Endometrium (tissue), 2 donors: ENCODE measurements at regions not wholly inside any gene's neighbourhood (a gene's known extent, or its start where the extent isn't known, plus 50 kb on each side); places are given as distances from the start of the nearest gene placed in this dataset.

Experiments
- FAIRE-seq: peaks from 2 replicates; lab custom pipeline; 2012; peaks lifted over from hg19 to GRCh38; lab: Jason Lieb, UNC
- donor health status: control.
- donor health status: control.

GRCh38 chr4:135210341-135210740, 1008.8 kb upstream of the PABPC4L start:
- FAIRE-seq = no peak

DNA sequence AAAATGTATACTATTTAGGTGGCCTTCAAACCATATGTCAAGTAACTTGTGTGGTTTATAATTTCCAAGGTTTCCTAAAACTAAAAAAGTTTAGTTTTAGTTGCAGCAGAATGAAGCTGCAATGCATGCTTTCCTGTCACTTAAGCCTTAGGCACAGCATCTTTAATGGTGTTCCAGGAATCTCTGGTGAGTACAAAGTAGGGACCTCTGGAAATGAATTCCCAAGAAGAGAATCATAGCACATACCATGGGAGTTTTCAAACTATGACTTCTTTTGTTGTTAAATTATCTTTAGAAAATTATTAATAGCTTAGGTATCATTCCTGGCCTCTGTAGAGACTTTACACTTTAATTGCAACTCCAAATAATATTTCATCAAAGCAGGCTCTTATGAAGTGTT, 1005.9 kb upstream of the PABPC4L start:
- no peak for FAIRE-seq

- FAIRE-seq = no peak
Observed at GRCh38 chr4:135204311-135204710, 1002.7 kb upstream of the PABPC4L start.

- FAIRE-seq = no peak
Observed at GRCh38 chr4:135201081-135201480, 999.5 kb upstream of the PABPC4L start.

GRCh38 chr4:135197641-135198040, 996.1 kb upstream of the PABPC4L start:
- FAIRE-seq = no peak

GRCh38 chr4:135194477-135194876, 992.9 kb upstream of the PABPC4L start:
- FAIRE-seq = no peak

DNA sequence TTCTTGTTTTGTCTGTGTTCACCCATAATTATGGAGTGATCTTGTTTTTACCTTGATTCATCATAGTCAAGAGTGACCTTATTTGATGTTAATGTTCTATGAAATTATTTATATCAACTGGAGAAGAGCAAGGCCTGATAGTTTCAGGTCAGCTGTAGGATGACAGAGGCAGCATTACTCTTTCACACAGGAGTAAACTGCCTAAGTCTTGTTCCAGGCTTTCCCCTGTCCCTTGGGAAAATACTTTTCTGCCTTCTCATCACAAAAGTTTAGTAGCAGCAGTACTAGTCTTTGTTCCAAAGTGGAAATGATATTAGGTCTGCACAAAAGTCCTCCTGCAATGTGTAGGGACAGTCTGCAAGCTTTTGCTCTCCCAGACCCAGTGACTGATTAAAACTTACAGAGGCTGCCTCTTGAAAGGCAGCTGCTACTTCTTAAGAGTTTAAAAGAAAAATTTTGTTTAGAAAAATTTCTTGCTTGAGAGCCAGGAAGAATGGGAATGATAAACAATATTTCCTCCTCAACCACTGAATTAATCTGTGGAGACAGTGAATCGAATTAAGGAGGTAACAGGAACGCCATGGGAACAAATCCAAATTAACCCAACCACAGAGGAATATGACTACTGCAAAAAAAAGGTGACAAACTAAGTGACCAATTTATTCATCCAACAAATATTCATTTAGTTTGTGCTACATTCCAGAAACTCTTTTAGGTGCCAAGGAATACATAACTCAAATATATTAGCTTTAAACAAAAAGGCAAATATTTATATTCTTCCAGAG, 991.4 kb upstream of the PABPC4L start:
- no peak for FAIRE-seq

- FAIRE-seq = no peak
Observed at GRCh38 chr4:135191596-135191995, 990.0 kb upstream of the PABPC4L start.

- no peak for FAIRE-seq
Observed at GRCh38 chr4:135186002-135186401, 984.4 kb upstream of the PABPC4L start.

GRCh38 chr4:135185256-135185655, 983.7 kb upstream of the PABPC4L start:
- FAIRE-seq = no peak

GRCh38 chr4:135184715-135185114, 983.1 kb upstream of the PABPC4L start:
- no peak for FAIRE-seq

GRCh38 chr4:135177321-135177720, 975.7 kb upstream of the PABPC4L start:
- FAIRE-seq = no peak

DNA sequence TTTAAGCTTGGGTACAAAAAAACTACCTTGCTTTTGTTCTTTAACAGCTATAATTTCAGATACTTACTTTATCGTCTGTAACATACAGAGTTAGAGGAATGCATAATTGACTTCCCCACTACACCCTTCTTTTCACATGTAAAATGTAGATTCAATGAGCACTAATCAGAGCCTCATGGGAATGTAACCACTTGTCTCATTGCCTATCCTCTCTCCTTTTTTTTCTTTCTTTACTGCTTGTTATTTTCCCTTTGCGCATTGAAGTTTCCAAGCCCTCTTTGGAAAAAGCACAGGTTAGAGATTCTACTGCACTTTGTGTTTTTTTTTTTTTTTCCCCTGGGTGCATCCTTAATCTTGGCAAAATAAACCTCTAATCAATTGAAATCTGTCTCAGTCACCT, 965.1 kb upstream of the PABPC4L start:
- no peak for FAIRE-seq

DNA sequence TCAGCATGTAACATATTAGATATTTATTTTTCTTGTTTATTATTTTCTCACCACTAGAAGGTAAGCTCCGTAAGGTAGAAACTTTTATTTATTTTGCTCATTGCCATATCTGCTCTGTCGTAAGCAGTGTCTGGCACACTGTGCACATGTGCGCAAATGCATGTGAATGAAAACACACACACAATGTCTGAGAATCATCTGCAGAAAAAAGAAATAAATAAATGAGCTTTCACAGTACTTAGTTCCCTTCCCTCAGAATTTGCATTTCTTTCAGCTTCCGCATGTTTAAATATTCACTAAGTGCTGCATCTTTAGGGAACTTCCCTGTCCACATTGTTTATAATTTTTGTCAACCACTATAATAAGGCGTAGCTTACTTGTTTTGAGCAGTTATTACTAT, 963.0 kb upstream of the PABPC4L start:
- no peak for FAIRE-seq

DNA sequence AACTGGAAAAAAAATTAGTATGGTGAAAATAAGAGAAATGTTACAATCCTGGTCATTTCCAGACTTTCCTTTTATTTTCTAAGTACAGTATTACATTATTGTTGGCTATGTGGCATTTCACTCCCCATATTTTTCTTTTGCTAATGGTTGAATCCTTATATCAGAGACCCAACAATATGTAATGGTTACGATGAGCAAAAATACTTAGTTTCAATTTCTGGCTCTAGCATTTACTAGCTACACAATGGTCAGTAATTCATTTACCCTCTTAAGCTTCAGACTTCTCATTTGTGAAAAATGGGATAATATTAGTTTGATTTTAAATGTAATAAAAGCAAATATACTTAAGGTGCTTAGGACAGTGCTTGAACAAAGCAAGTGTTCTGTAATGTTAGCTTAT, 942.9 kb upstream of the PABPC4L start:
- no peak for FAIRE-seq

DNA sequence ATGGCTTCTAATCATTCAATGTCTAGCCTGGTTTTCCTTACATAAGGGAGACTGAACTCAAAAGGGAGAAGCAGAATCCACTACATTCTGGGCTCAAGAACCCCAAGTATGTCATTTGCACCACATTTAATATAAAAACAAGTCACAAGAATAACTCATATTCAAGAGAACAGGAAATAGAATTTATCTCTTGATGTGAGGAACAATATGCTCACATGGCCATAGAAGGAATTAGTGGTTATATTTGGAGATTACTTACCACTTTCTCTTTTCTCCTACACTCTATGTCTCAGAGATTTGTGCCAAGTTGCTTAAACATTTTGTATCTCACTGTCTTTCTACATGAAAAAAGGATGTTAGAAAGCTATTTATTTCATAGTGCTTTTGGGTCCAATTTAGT, 922.6 kb upstream of the PABPC4L start:
- no peak for FAIRE-seq

DNA sequence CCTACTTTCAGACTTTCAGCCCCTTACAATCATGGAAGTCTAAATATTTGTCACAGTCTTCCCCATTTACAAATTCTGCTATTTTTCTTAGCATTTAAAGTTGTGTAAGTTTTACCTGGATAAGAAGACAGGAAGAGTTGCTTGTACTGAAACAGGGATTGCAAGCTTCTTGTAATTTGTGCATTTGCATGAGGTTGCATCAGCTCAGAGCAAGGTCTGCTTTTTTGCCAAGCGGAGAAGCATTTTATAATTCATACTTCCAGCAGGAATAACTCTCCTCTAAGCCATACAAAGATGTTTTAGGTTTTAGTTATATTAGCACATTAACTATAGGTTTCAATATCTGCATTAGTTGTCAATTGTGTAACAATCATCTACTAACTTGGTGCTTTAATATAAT, 922.0 kb upstream of the PABPC4L start:
- no peak for FAIRE-seq

DNA sequence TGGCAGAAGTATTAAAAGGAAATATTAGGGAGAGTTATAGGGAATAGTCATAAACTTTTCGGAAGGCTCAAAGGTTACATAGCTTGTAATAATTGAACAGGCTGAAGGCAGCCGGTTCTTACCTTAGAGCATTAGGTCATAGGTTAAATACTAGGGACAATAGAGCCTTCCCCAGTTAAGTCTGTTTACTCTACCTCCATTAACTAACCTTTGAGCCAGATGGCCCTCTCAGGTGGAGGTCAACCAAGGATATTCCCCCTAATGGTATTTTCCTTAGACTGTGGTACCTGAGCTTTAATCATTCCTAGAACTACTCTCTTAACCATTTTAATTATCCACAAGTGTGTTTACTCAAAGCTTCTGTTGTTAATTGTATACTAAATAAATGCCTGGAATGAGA, 920.9 kb upstream of the PABPC4L start:
- FAIRE-seq = no peak

DNA sequence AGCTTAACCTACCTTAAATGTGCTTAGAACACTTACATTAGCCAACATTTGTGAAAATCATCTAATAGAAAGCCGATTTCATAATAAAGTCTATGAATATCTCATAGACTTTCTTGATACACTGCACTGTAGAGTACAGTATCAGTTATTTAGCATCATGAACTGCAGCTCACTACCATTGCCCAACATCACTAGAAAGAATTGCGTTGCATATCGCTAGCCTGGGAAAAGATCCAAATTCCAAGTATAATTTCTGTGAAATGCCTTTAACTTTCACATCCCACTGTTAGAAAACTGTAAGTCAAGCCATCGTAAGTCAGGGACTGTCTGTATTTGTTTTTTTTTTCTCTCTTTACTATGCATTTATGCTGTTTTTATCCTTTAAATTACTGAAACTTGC, 918.6 kb upstream of the PABPC4L start:
- FAIRE-seq = no peak

DNA sequence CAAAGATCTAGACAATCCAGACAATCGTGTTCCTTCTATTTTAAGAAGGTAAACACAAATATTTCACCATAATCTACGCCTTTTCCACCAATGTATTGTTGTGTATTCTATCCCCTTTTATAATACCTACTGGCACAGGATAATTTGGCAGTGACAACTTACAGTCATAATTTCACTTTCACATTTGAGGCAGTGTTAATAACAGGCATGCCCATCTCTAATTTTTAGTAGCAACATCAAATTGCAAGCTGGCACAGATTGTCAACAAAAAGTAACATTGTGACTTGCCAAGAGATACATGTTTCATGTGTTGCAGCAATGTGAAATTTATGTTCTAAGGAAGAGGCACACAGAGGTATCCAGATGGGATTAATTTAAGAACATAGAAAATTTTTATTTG, 912.5 kb upstream of the PABPC4L start:
- no peak for FAIRE-seq

- FAIRE-seq = no peak
Observed at GRCh38 chr4:135098061-135098460, 896.5 kb upstream of the PABPC4L start.

- FAIRE-seq = no peak
Observed at GRCh38 chr4:135073389-135073788, 871.8 kb upstream of the PABPC4L start.

DNA sequence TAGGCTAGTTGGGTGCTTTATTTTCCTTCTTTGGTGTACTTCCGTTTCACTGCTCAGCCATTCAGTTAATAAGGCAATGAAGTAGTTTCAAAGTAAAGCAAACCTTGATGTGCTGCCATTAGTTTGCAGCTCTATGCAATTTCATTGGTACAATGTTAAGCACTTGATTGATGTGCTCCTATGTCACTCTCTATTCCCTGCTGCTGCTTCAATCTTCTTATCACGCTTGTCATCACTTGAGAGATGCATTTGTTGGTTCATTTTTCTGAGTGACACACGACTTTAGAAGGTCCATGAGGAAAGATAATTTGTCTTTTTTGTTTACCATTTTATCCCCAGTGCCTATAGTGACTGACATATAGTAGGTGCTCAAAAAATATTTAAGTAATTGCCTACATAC, 871.0 kb upstream of the PABPC4L start:
- no peak for FAIRE-seq

- no peak for FAIRE-seq
Observed at GRCh38 chr4:135065366-135065765, 863.8 kb upstream of the PABPC4L start.
